ENCODE measurements at regions not wholly inside any gene's neighbourhood (a gene's known extent, or its start where the extent isn't known, plus 50 kb on each side); places are given as distances from the start of the nearest gene placed in this dataset.

DNA sequence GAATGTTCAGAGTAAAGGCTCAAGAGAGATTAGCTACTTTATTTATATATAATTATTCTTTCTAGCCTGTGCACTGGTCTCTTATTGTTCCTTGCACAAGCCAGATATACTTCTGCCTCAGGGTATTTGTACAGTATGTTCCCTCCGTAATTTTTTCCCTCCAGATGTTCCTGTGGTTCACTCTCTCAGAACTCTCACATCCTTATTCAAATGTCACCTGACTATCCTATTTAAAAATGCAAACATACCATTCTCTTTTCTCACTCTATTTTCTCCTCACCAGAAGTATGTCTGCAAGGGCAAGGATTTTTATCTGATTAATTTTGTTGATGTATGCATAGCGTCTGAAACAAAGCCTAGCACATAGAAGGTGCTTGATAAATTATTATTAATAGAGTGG lies 64.0 kb upstream of the CERS6 start (continued):
- TF ChIP-seq SAP30 (IDR thresholded peaks at IDR 0.05; ENCODE audit: insufficient read depth, insufficient replicate concordance, low read length) (no peak), HDAC6 (IDR thresholded peaks at IDR 0.05; ENCODE audit: low read depth, low read length) (no peak), POLR2AphosphoS5 (IDR thresholded peaks at IDR 0.05; ENCODE audit: low read depth, low read length) (no peak), CEBPB (IDR thresholded peaks at IDR 0.05; ENCODE audit: low read depth, low read length) (no peak), KDM5A (IDR thresholded peaks at IDR 0.05; ENCODE audit: low read length) (no peak), NANOG (IDR thresholded peaks at IDR 0.05; ENCODE audit: insufficient read depth, low read depth, low read length, poor library complexity, severe bottlenecking) (no peak), SP4 (IDR thresholded peaks at IDR 0.05; ENCODE audit: low read length) (no peak), ZNF274 (IDR thresholded peaks at IDR 0.05; ENCODE audit: borderline replicate concordance, extremely low read depth, low read length) (no peak), CTBP2 (IDR thresholded peaks at IDR 0.05; ENCODE audit: borderline replicate concordance, insufficient read depth, insufficient read length, low read length) (no peak)
